ENCODE measurements at regions not wholly inside any gene's neighbourhood (a gene's known extent, or its start where the extent isn't known, plus 50 kb on each side); places are given as distances from the start of the nearest gene placed in this dataset.

DNA sequence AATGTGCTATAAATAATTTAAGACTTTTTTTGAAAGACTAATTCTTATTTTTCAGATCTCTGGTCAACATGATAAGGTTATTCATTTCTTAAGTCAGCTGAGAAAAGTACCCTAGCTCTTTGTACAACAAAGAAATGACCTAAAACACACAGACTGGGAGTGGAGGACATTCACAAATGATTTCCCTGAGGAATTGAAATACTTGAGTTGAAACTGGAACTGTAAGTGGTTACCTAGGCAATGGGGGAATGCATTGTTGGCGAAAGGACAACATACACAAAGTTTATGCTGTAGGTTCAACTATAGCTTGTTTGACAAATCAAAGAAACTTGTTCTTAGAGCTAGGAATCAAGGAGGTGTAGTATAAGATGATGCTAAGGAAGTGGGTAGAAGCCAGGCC, 915.5 kb downstream of the FAT4 start:
- Histone ChIP-seq H3K4me1 (no peaks in the 10 kb centered on the region), H3K27me3 (no peaks in the 10 kb centered on the region), H3K4me3 (ENCODE audit: low read depth, low read length) (no peak overlapping the region), H3K36me3 (no peaks in the 10 kb centered on the region), H3K9me3 (no peaks in the 10 kb centered on the region)
- DNase-seq: no peak
- TF ChIP-seq, protein P1, sequence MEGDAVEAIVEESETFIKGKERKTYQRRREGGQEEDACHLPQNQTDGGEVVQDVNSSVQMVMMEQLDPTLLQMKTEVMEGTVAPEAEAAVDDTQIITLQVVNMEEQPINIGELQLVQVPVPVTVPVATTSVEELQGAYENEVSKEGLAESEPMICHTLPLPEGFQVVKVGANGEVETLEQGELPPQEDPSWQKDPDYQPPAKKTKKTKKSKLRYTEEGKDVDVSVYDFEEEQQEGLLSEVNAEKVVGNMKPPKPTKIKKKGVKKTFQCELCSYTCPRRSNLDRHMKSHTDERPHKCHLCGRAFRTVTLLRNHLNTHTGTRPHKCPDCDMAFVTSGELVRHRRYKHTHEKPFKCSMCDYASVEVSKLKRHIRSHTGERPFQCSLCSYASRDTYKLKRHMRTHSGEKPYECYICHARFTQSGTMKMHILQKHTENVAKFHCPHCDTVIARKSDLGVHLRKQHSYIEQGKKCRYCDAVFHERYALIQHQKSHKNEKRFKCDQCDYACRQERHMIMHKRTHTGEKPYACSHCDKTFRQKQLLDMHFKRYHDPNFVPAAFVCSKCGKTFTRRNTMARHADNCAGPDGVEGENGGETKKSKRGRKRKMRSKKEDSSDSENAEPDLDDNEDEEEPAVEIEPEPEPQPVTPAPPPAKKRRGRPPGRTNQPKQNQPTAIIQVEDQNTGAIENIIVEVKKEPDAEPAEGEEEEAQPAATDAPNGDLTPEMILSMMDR (IDR thresholded peaks at IDR 0.05; ENCODE audit: low read depth, low read length): no peak

GRCh38 chr4:126233483-126233882, 918.7 kb downstream of the FAT4 start:
- TF ChIP-seq, protein P1 (IDR thresholded peaks at IDR 0.05; ENCODE audit: low read depth, low read length): no peak
- no peak overlapping the region for H3K4me3 ChIP-seq (ENCODE audit: low read depth, low read length)
- no peaks in the 10 kb centered on the region for H3K9me3 ChIP-seq
- peaks cover 5% of the 10 kb centered on the region; the same call in 1 of the 2 replicates for H3K4me1 ChIP-seq
- DNase-seq: no peak
- H3K27me3 ChIP-seq: no peaks in the 10 kb centered on the region
- no peaks in the 10 kb centered on the region for H3K36me3 ChIP-seq

GRCh38 chr4:126238013-126238412, 923.3 kb downstream of the FAT4 start:
- DNase-seq: no peak
- TF ChIP-seq, protein P1 (IDR thresholded peaks at IDR 0.05; ENCODE audit: low read depth, low read length): peak; percentile 29
- H3K27me3 ChIP-seq: no peaks in the 10 kb centered on the region
- no peaks in the 10 kb centered on the region for H3K9me3 ChIP-seq
- peaks cover 5% of the 10 kb centered on the region; the same call in 1 of the 2 replicates for H3K4me1 ChIP-seq
- H3K36me3 ChIP-seq: no peaks in the 10 kb centered on the region
- no peak overlapping the region for H3K4me3 ChIP-seq (ENCODE audit: low read depth, low read length)

GRCh38 chr4:126241634-126242033, 926.9 kb downstream of the FAT4 start:
- no peaks in the 10 kb centered on the region for H3K27me3 ChIP-seq
- H3K4me1 ChIP-seq: peaks cover 5% of the 10 kb centered on the region; the same call in 1 of the 2 replicates
- DNase-seq: no peak
- H3K9me3 ChIP-seq: no peaks in the 10 kb centered on the region
- no peaks in the 10 kb centered on the region for H3K36me3 ChIP-seq
- TF ChIP-seq, protein P1 (IDR thresholded peaks at IDR 0.05; ENCODE audit: low read depth, low read length): no peak
- no peak overlapping the region for H3K4me3 ChIP-seq (ENCODE audit: low read depth, low read length)

GRCh38 chr4:126242679-126243390, 928.1 kb downstream of the FAT4 start:
- peaks cover 3% of the 10 kb centered on the region; the same call in 1 of the 2 replicates for H3K4me1 ChIP-seq
- no peaks in the 10 kb centered on the region for H3K9me3 ChIP-seq
- no peaks in the 10 kb centered on the region for H3K36me3 ChIP-seq
- no peaks in the 10 kb centered on the region for H3K27me3 ChIP-seq
- TF ChIP-seq, protein P1 (IDR thresholded peaks at IDR 0.05; ENCODE audit: low read depth, low read length): no peak
- no peak for DNase-seq
- no peak overlapping the region for H3K4me3 ChIP-seq (ENCODE audit: low read depth, low read length)

- Histone ChIP-seq H3K36me3 (no peaks in the 10 kb centered on the region), H3K27me3 (no peaks in the 10 kb centered on the region), H3K4me1 (no peaks in the 10 kb centered on the region), H3K9me3 (no peaks in the 10 kb centered on the region), H3K4me3 (ENCODE audit: low read depth, low read length) (no peak overlapping the region)
- TF ChIP-seq, protein P1 (IDR thresholded peaks at IDR 0.05; ENCODE audit: low read depth, low read length): no peak
- no peak for DNase-seq
Observed at GRCh38 chr4:126247409-126247808, 932.7 kb downstream of the FAT4 start.

Data from BE2C (cell line).